ENCODE measurements at regions not wholly inside any gene's neighbourhood (a gene's known extent, or its start where the extent isn't known, plus 50 kb on each side); places are given as distances from the start of the nearest gene placed in this dataset.

DNA sequence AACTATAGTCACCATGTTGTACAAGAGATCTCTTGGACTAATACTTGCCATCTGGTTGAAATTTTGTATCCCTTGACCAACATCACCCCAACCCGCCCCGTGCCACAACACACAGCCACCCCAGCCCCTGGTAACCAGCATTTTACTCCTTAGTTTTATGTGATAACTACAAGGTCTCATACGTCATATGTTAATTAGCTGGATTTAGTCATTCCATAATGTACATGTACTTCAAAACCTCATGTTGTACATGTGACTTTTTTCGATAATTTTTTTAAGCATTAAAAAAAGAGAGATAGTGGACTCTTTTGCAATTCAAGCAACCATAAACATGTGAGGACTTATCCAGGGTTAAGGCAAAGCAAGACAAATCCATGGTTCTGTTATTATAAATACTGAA, 773.4 kb upstream of the NOVA1 start:
- TF ChIP-seq, protein P1, sequence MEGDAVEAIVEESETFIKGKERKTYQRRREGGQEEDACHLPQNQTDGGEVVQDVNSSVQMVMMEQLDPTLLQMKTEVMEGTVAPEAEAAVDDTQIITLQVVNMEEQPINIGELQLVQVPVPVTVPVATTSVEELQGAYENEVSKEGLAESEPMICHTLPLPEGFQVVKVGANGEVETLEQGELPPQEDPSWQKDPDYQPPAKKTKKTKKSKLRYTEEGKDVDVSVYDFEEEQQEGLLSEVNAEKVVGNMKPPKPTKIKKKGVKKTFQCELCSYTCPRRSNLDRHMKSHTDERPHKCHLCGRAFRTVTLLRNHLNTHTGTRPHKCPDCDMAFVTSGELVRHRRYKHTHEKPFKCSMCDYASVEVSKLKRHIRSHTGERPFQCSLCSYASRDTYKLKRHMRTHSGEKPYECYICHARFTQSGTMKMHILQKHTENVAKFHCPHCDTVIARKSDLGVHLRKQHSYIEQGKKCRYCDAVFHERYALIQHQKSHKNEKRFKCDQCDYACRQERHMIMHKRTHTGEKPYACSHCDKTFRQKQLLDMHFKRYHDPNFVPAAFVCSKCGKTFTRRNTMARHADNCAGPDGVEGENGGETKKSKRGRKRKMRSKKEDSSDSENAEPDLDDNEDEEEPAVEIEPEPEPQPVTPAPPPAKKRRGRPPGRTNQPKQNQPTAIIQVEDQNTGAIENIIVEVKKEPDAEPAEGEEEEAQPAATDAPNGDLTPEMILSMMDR (IDR thresholded peaks at IDR 0.05; ENCODE audit: insufficient read depth, low read length, severe bottlenecking): no peak

DNA sequence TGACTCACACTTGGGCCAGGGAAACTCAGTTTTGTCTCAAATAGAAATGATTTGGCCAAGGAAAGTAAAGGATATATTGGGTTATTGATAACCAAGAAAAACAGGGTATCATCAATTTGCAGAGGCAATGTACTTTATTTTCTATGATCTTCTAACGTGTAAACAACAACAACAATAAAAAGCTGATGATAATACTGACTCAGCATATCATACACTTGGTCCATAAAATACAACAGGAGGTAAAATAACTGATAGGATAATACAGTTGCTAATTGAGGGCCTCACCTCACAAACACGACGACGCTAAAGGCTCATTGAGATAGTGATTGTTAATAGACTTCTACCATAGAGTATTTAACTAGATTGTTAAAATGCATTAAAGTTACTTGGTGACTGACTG, 774.0 kb upstream of the NOVA1 start:
- H3K27me3 ChIP-seq (ENCODE audit: control insufficient read depth, insufficient read depth, low read length): no peaks in the 10 kb centered on the region
- no peak for FAIRE-seq
- H3K4me3 ChIP-seq (ENCODE audit: low read depth, low read length): no peak overlapping the region
- H3K36me3 ChIP-seq (ENCODE audit: control insufficient read depth, insufficient read depth, low read length): no peaks in the 10 kb centered on the region
- DNase-seq (ENCODE audit: low read depth): no peak
- TF ChIP-seq, protein P1 (IDR thresholded peaks at IDR 0.05; ENCODE audit: insufficient read depth, low read length, severe bottlenecking): no peak

More for the DNA sequence above, 773.4 kb upstream of the NOVA1 start:
- DNase-seq (ENCODE audit: low read depth) (no peak), FAIRE-seq (no peak)
- Histone ChIP-seq H3K27me3 (ENCODE audit: control insufficient read depth, insufficient read depth, low read length) (no peaks in the 10 kb centered on the region), H3K36me3 (ENCODE audit: control insufficient read depth, insufficient read depth, low read length) (no peaks in the 10 kb centered on the region), H3K4me3 (ENCODE audit: low read depth, low read length) (no peak overlapping the region)

DNA sequence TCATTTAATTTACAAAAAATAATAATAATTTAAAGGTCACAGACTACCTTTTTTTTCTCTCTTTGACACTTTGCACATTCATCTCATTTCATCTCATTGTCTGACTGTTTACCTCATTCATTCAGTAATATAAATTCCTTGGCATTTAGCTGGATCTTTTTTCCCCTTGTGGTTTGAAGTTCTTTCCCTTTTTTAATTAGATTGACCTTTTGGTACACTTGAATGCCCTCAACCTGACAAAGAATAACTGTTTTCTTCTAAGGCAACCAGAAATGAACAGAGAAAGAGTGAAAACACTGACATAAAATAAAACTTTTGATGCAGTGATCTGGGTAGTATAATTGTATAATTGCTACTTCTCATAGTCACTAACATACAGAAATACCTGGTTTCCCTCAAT, 774.9 kb upstream of the NOVA1 start:
- no peaks in the 10 kb centered on the region for H3K27me3 ChIP-seq (ENCODE audit: control insufficient read depth, insufficient read depth, low read length)
- TF ChIP-seq, protein P1 (IDR thresholded peaks at IDR 0.05; ENCODE audit: insufficient read depth, low read length, severe bottlenecking): no peak
- no peak overlapping the region for H3K4me3 ChIP-seq (ENCODE audit: low read depth, low read length)
- DNase-seq (ENCODE audit: low read depth): no peak
- no peak for FAIRE-seq
- no peaks in the 10 kb centered on the region for H3K36me3 ChIP-seq (ENCODE audit: control insufficient read depth, insufficient read depth, low read length)

DNA sequence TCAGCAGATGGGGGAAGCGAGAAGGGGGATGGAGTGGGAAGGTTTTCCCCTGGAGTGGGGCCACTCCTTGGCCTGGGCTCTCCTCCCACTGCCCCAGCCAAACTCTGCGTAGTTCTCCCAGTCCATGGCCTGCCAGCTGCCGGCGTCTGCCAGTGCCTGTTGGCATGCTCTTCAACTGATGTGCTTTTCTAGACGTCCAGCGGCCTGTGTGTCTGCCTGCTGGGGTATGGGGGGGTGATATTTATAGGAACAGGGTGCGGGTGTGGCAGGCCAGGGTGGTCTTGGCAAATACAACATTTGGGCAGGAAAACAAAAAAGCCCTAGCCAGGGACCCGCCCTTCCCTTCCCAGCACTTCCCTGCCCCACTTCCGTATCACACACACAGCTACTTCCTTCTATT, 786.3 kb upstream of the NOVA1 start:
- FAIRE-seq (no peak), DNase-seq (ENCODE audit: low read depth) (no peak)
- TF ChIP-seq, protein P1 (IDR thresholded peaks at IDR 0.05; ENCODE audit: insufficient read depth, low read length, severe bottlenecking): no peak
- Histone ChIP-seq H3K36me3 (ENCODE audit: control insufficient read depth, insufficient read depth, low read length) (no peaks in the 10 kb centered on the region), H3K27me3 (ENCODE audit: control insufficient read depth, insufficient read depth, low read length) (no peaks in the 10 kb centered on the region), H3K4me3 (ENCODE audit: low read depth, low read length) (no peak overlapping the region)

DNA sequence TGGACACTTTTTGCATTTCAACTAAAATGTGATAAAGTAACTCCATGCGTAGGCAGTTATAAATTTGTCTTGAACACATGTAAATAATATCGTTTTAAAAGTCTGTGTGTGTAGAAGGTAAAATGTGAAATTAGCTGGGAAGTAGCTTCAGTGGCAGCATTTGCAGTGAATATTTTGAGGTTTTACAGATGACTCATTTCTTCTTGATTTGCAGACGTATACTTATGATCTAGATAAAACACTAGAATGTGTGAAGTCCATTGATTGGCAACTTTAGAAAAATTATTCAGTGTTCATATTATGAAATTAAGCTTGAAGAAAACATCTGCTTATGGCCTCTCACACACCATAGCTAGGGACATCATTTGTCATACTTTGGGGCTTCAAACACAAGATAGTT, 788.6 kb upstream of the NOVA1 start:
- TF ChIP-seq, protein P1 (IDR thresholded peaks at IDR 0.05; ENCODE audit: insufficient read depth, low read length, severe bottlenecking): no peak
- FAIRE-seq (no peak), DNase-seq (ENCODE audit: low read depth) (no peak)
- H3K4me3 ChIP-seq (ENCODE audit: low read depth, low read length): no peak overlapping the region
- H3K27me3 ChIP-seq (ENCODE audit: control insufficient read depth, insufficient read depth, low read length): no peaks in the 10 kb centered on the region
- no peaks in the 10 kb centered on the region for H3K36me3 ChIP-seq (ENCODE audit: control insufficient read depth, insufficient read depth, low read length)

DNA sequence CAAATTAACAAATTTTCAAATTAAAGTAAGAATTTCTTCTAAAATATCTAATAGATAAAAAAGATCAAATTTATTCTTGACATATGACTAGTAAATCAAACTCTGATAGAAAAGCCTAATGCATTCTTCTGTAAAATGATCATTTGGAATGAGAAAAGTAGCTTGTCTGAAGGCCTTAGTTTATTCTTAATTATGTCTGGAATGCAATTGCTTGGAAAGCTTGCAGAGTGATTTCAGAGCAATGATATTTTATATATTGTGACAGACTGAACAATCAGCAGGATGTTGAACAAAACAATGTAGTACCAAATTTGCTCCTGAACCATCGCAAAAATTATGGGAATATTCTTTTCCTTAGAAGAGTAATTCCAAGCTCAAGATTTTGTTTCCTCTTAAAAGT, 789.6 kb upstream of the NOVA1 start:
- Histone ChIP-seq H3K36me3 (ENCODE audit: control insufficient read depth, insufficient read depth, low read length) (no peaks in the 10 kb centered on the region), H3K4me3 (ENCODE audit: low read depth, low read length) (no peak overlapping the region), H3K27me3 (ENCODE audit: control insufficient read depth, insufficient read depth, low read length) (no peaks in the 10 kb centered on the region)
- FAIRE-seq: no peak
- TF ChIP-seq, protein P1 (IDR thresholded peaks at IDR 0.05; ENCODE audit: insufficient read depth, low read length, severe bottlenecking): no peak
- DNase-seq (ENCODE audit: low read depth): no peak

Data from bronchial epithelial cell (primary cell).